PC-9 (cell line): ENCODE measurements at regions not wholly inside any gene's neighbourhood (a gene's known extent, or its start where the extent isn't known, plus 50 kb on each side); places are given as distances from the start of the nearest gene placed in this dataset.

Experiments
- BruUV-seq: library from RNA; stranded (reverse); fragments of 400-500 nt; replicated peaks from 2 replicates; lab custom pipeline; 2021; lab: Mats Ljungman, UMichigan
- CTCF ChIA-PET: fragments of 300-600 bp; sonication (Branson Sonifier 250); formaldehyde crosslinking; loops from one replicate; lab custom pipeline; 2022; ENCODE audit warnings: antibody characterized with exemption; lab: Charles Lee
- POLR2A ChIA-PET: fragments of 300-600 bp; sonication (Branson Sonifier 250); formaldehyde crosslinking; loops from one replicate; lab custom pipeline; 2022; ENCODE audit warnings: antibody characterized with exemption; ENCODE audit not compliant: unreplicated experiment; lab: Charles Lee
- DNase-seq, 2 experiments: peaks; one replicate each; pipeline versions ENCODE4 v3.0.0 to v3.0.0-alpha.2; 2015 to 2022; ENCODE audit warnings: mixed read lengths in 1 of 2
- H2AFZ ChIP-seq: fragments of 200-600 bp; sonication (generic); 2 replicates; pipeline ENCODE4 v1.8.1; 2017; ENCODE audit warnings: antibody characterized with exemption
- H3F3A ChIP-seq: fragments of 200-600 bp; sonication (generic); 2 replicates; pipeline ENCODE4 v1.8.1; 2017; ENCODE audit warnings: antibody characterized with exemption, mild to moderate bottlenecking, low read depth; ENCODE audit not compliant: insufficient read depth
- H3K27ac ChIP-seq: fragments of 200-600 bp; sonication (generic); 2 replicates; pipeline ENCODE4 v1.6.1; 2016; ENCODE audit warnings: mixed run types
- H3K27me3 ChIP-seq: fragments of 200-600 bp; sonication (generic); 2 replicates; pipeline ENCODE4 v1.6.1; 2016; ENCODE audit warnings: low read depth, mixed run types; ENCODE audit not compliant: insufficient read depth
- H3K36me3 ChIP-seq: fragments of 200-600 bp; sonication (generic); 2 replicates; pipeline ENCODE4 v1.6.1; 2016; ENCODE audit warnings: low read depth, mixed run types
- H3K4me1 ChIP-seq: fragments of 200-600 bp; sonication (generic); replicated peaks from 2 replicates; pipeline ENCODE4 v1.6.1; 2016; ENCODE audit warnings: mixed run types; ENCODE audit not compliant: insufficient read depth
- H3K4me2 ChIP-seq: fragments of 200-600 bp; sonication (generic); 2 replicates; pipeline ENCODE4 v1.6.1; 2017; ENCODE audit warnings: mixed run types
- H3K4me3 ChIP-seq: fragments of 200-600 bp; sonication (generic); 2 replicates; pipeline ENCODE4 v1.6.1; 2016; ENCODE audit warnings: mixed run types
- H3K79me2 ChIP-seq: fragments of 200-600 bp; sonication (generic); 2 replicates; pipeline ENCODE4 v1.6.1; 2017; ENCODE audit warnings: low read depth, mixed run types
- H3K9me2 ChIP-seq: fragments of 200-600 bp; sonication (generic); 2 replicates; pipeline ENCODE4 v1.8.1; 2017; ENCODE audit warnings: mild to moderate bottlenecking; ENCODE audit not compliant: insufficient read depth
- H3K9me3 ChIP-seq: fragments of 200-600 bp; sonication (generic); 2 replicates; pipeline ENCODE4 v1.8.1; 2016; ENCODE audit warnings: low read depth; ENCODE audit not compliant: insufficient read depth
- H4K20me1 ChIP-seq: fragments of 200-600 bp; sonication (generic); 2 replicates; pipeline ENCODE4 v1.8.1; 2017; ENCODE audit not compliant: insufficient read depth
- CTCF ChIP-seq: fragments of 200-600 bp; sonication (generic); conservative IDR thresholded peaks from 2 replicates; pipeline ENCODE4 v1.6.1; 2017; ENCODE audit warnings: mixed run types, antibody characterized with exemption, mild to moderate bottlenecking, moderate library complexity
- EZH2 ChIP-seq: fragments of 200-600 bp; sonication (generic); IDR thresholded peaks from 2 replicates; pipeline ENCODE4 v1.8.0; 2017; ENCODE audit warnings: antibody characterized with exemption, low read depth
- intact Hi-C: fragments of 100-400 bp; cut with micrococcal nuclease; formaldehyde crosslinking; loops from one replicate; pipeline ENCODE4 v1.10.0; 2022; ENCODE audit not compliant: unreplicated experiment

- Histone ChIP-seq H3K9me3 (no peaks in the 10 kb centered on the region), H3K4me1 (no peaks in the 10 kb centered on the region), H3K4me3 (no peak overlapping the region), H3K4me2 (no peak overlapping the region), H3K27me3 (peaks cover 8% of the 10 kb centered on the region; the same call in 1 of the 2 replicates), H3K79me2 (no peaks in the 10 kb centered on the region), H3K27ac (no peak overlapping the region), H3K9me2 (no peaks in the 10 kb centered on the region; the same call in 1 of the 2 replicates), H2AFZ (no peak overlapping the region), H3F3A (no peaks in the 10 kb centered on the region), H4K20me1 (no peaks in the 10 kb centered on the region), H3K36me3 (no peaks in the 10 kb centered on the region)
- TF ChIP-seq EZH2 (no peak), CTCF (no peak)
- no TSS peak for BruUV-seq
- POLR2A ChIA-PET, result no interaction called here
- intact Hi-C loops, result no loop called here
- no peak for DNase-seq
- CTCF ChIA-PET, result no interaction called here
These were observed 164.5 kb upstream of the PLET1 start for GRCh38 chr11:112425121-112425520.

- no peak for TF ChIP-seq CTCF
- TF ChIP-seq EZH2, result no peak
- Histone ChIP-seq H3K27ac (no peak overlapping the region), H3K9me3 (peaks cover 9% of the 10 kb centered on the region; the same call in 1 of the 2 replicates), H3K9me2 (no peaks in the 10 kb centered on the region), H2AFZ (no peak overlapping the region), H3K36me3 (no peaks in the 10 kb centered on the region), H3K4me1 (no peaks in the 10 kb centered on the region), H3K27me3 (no peaks in the 10 kb centered on the region), H3K4me2 (no peak overlapping the region), H3K4me3 (no peak overlapping the region), H3K79me2 (no peaks in the 10 kb centered on the region), H3F3A (no peaks in the 10 kb centered on the region), H4K20me1 (no peaks in the 10 kb centered on the region)
- POLR2A ChIA-PET, result no interaction called here
- intact Hi-C loops, result no loop called here
- BruUV-seq, result no TSS peak
- CTCF ChIA-PET, result no interaction called here
- peak; percentile 8 to 43 for DNase-seq
These were observed 176.4 kb upstream of the PLET1 start for GRCh38 chr11:112437096-112437495.

- CTCF ChIA-PET, result no interaction called here
- Histone ChIP-seq H3K4me1 (no peaks in the 10 kb centered on the region), H3K27ac (no peak overlapping the region), H3K4me3 (no peak overlapping the region), H3K27me3 (no peaks in the 10 kb centered on the region), H3F3A (no peaks in the 10 kb centered on the region), H4K20me1 (no peaks in the 10 kb centered on the region), H3K9me3 (peaks cover 9% of the 10 kb centered on the region; the same call in 1 of the 2 replicates), H3K4me2 (no peak overlapping the region), H2AFZ (no peak overlapping the region), H3K79me2 (no peaks in the 10 kb centered on the region), H3K9me2 (no peaks in the 10 kb centered on the region), H3K36me3 (no peaks in the 10 kb centered on the region)
- TF ChIP-seq CTCF (no peak), EZH2 (no peak)
- intact Hi-C loops, result no loop called here
- no TSS peak for BruUV-seq
- no peak for DNase-seq
- POLR2A ChIA-PET, result no interaction called here
These were observed 179.0 kb upstream of the PLET1 start for GRCh38 chr11:112439614-112440013.
